NOMO-1 (cell line): ENCODE measurements at regions not wholly inside any gene's neighbourhood (a gene's known extent, or its start where the extent isn't known, plus 50 kb on each side); places are given as distances from the start of the nearest gene placed in this dataset.

Source experiments
- DNase-seq, 2 experiments: peaks; one replicate each; lab custom pipeline; 2025; ENCODE audit not compliant: unreplicated experiment in 2 of 2; lab: John Stamatoyannopoulos, UW

DNA sequence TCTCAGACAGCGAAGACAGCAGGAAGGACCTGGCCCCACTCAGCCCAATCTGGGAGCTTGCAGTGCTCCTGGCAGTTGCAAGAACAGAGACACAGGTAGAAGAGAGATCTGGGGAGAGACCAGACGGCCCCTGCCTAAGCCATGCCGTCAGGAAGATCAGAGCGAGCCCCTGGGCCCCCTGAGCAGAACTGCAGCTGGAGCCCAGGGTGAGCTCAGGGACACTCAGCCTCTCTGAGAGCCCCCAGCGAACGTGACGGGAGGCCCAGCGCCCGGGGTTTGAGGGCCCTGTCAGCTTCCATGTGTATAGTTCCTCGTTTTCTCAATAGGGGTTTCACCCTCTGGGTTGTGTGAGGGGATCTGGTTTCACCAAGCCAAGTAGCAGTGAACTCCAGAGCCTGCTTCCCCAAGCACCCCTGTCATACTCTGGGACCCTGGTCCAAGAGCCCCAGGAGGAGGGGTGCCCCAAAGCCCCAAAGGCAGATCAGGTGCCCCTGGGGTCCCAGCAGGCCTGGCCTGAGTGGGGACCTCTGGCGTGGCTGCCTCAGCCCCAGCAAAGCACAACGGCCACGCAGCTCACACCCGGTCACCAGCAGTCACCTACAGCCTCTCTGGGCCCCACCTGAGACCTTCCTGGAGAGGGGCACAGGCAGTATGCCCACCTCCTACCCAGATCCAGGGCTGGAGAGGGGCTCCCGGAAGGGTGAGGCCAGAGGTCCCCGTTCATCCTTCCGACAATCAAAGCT, 431.3 kb upstream of the MYT1L start:
- no peak for DNase-seq

- no peak for DNase-seq
Measured at GRCh38 chr2:2758793-2759367, 427.8 kb upstream of the MYT1L start.

- peak; percentile 35 to 65 for DNase-seq
Measured at GRCh38 chr2:2757764-2758163, 426.7 kb upstream of the MYT1L start.

- DNase-seq = no peak
Measured at GRCh38 chr2:2756886-2757285, 425.8 kb upstream of the MYT1L start.

GRCh38 chr2:2755990-2756389, 424.9 kb upstream of the MYT1L start:
- no peak for DNase-seq

GRCh38 chr2:2754940-2755339, 423.9 kb upstream of the MYT1L start:
- DNase-seq = no peak

GRCh38 chr2:2751715-2752315, 420.7 kb upstream of the MYT1L start:
- DNase-seq = no peak

GRCh38 chr2:2750867-2751714, 420.0 kb upstream of the MYT1L start:
- DNase-seq = no peak

GRCh38 chr2:2749206-2749598, 418.1 kb upstream of the MYT1L start:
- DNase-seq = no peak

DNA sequence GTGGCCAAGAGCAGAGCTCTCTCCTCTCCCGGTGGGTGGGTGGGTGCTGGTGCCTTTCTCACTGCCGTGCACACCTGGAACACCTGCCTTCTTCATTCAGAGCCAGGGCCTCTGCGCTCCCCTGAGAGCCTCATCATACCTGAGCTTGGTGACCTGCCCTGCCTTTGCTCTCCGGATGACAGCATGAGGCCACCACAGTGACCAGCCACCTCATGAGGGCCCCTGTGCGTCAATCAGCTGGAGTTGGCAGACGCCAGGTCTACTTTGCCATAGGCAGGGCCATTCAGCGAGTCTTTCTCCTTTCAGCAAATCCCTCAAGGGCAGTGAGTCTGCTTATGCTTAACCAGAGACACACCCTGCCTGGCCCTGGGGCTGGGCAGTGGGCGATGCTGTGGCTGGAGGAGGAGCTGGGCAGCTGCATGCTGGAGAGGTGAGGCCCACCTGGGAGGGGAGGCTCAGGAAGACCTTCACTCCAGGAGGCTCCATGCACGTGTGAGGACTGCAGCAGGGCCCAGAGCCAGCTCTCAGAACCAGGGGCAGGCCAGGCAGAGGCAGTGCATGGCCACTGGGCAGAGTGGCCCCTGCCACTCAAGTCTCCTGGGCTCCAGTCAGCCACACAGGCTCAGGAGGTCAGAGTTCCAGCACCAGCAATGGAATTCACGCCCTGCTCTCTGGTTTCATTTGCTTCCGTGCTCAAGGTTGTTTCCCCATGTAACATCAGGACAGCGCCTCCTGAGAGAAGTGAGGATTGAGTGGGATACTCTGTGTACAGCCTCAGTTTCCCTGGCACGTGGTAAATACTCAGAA, 417.5 kb upstream of the MYT1L start:
- no peak for DNase-seq

GRCh38 chr2:2747797-2748301, 416.8 kb upstream of the MYT1L start:
- no peak for DNase-seq

DNA sequence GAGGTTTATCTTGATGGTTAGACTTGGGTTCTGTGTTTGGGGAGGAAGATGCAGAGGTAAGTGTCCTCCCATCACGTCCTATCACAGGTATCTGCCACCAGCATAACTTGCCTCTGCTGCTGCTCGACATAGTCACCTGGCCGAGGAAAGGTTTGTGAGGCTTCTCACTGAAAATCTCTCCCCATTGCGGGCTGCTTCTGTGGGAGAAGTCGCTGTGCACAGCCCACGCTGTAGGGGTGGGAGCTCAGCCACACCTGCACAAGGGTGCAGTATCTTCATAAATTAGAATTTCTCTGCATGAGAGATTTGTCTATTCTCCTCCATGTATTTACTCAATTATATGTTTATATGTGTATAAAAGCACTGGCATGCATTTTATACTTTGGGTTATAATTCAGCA, 415.7 kb upstream of the MYT1L start:
- DNase-seq = no peak

DNA sequence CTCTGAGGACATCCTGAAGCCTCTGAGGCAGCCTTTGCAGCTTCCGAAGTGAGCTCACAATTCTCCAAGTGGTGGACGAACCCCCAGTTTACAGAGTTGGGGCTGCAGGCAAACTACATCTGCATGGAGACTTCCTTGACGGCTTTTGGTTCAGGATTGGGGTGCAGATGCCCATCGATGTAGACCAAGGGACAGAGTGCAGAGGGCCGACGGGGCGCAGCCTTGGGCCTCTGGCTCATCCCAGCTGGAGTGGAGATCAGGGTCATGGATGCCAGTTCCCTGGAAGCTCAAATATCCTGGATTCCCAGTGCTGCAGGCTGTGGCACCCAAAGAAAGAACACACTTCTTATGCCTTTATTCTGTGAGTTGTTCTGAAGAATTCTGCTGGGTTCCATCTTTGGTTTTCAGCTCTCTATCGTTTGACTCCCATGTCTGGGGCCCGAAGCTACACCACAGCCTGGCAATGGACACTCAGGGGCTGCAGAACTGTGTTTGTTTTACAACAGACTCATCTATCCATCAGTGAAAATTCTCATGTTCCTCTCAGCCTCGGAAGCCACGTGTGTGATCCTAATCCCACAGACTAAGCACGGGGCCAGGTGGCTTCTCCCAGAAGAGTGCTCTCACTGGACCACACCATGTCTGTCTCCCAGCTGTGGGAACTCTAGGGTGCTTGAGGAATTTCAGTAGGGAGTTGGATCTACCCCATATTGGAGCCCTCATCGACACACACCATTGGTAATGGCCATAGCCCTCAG, 414.1 kb upstream of the MYT1L start:
- DNase-seq = no peak

- no peak for DNase-seq
Measured at GRCh38 chr2:2744107-2744506, 413.0 kb upstream of the MYT1L start.

GRCh38 chr2:2743164-2743571, 412.1 kb upstream of the MYT1L start:
- DNase-seq = no peak

DNA sequence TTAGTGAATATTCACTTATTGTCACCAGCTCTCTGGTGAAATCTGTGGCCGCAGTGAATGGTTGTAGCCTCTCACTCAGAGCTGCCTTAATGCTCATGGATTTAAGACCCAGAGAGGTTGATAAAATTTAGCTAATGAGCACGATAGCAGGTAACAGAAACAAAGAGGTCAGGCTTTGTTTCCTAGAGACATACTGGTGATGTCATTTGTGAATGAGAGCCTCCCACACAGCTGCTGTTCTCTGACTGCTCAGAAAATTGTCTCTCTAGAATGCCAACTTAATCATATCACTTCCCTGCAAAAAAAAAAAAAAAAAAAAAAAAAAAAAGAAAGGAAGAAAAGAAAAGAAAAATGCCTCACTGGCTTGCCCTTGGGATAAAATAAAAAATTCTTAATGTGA, 411.7 kb upstream of the MYT1L start:
- no peak for DNase-seq

- no peak for DNase-seq
Measured at GRCh38 chr2:2740238-2740775, 409.2 kb upstream of the MYT1L start.

DNA sequence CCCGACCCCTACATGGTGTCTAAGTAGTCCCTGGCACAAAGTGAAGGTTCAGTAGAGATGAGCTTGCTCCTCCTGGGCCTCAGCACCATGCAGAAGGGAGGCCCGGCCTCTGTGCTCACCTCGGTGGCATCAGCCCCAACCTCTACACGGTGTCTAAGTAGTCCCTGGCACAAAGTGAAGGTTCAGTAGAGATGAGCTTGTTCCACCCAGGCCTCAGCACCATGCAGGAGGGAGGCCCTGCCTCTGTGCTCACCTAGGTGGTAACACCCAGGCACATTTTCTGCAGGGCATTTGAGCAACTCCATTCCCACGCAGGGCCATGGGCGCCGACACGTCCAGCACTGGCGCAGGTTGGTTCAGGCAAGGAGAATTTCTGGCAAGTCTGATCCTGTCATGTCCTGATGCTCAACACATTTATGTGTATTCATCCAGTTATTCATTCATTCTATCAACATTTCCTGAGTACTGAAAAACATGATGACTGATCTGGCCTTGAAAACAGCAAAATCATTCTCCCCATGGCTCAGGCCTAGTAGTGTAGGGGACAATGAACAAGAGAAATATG, 408.2 kb upstream of the MYT1L start:
- no peak for DNase-seq

DNA sequence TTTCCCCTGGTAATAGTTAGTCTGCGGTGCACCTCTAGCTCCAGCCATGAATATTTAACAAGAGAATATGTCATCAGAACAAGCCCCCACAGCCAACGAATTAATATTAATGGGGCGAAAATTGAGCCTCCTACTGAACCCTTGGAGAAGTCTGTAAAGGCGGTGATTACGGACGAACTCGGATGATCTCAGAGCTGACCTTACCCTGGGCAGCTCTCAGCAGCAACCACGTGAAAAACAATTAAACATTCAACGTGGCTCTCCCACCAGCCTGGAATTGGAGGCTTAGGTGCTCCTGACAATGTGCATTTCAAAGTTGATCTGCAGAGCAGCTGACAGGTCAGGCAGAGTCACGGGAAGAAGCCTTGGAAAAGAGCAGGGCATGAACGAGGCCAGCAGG, 407.6 kb upstream of the MYT1L start:
- DNase-seq = no peak
